GM12874 (cell line): ENCODE measurements at regions not wholly inside any gene's neighbourhood (a gene's known extent, or its start where the extent isn't known, plus 50 kb on each side); places are given as distances from the start of the nearest gene placed in this dataset.

Experiments used
- TF ChIP-seq, protein P1 (sequence below): IDR thresholded peaks from 2 replicates; pipeline ENCODE4 v1.5.1; 2011; ENCODE audit warnings: low read depth, mild to moderate bottlenecking, control low read depth, low read length, moderate library complexity; ENCODE audit not compliant: insufficient read depth

DNA sequence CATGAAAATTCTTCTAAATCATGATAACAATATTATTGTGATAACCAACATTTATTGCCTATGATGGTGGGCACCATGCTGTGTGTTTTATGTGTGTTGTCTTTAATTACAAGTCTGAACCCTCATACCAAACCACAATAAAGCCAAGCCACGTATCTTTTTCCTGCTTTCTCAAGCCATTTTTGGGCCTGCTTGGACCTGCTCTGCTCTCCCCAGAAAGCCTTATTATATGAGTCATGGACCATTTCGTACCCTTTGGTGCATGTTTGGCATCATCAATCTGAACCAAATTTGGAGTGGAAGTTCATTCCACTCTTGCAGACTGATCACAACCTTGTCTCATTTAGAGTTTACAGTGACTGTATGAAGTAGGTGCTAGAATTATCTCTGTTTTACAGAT is 87.3 kb upstream of the CD53 start:
- TF ChIP-seq, protein P1, sequence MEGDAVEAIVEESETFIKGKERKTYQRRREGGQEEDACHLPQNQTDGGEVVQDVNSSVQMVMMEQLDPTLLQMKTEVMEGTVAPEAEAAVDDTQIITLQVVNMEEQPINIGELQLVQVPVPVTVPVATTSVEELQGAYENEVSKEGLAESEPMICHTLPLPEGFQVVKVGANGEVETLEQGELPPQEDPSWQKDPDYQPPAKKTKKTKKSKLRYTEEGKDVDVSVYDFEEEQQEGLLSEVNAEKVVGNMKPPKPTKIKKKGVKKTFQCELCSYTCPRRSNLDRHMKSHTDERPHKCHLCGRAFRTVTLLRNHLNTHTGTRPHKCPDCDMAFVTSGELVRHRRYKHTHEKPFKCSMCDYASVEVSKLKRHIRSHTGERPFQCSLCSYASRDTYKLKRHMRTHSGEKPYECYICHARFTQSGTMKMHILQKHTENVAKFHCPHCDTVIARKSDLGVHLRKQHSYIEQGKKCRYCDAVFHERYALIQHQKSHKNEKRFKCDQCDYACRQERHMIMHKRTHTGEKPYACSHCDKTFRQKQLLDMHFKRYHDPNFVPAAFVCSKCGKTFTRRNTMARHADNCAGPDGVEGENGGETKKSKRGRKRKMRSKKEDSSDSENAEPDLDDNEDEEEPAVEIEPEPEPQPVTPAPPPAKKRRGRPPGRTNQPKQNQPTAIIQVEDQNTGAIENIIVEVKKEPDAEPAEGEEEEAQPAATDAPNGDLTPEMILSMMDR, result no peak

DNA sequence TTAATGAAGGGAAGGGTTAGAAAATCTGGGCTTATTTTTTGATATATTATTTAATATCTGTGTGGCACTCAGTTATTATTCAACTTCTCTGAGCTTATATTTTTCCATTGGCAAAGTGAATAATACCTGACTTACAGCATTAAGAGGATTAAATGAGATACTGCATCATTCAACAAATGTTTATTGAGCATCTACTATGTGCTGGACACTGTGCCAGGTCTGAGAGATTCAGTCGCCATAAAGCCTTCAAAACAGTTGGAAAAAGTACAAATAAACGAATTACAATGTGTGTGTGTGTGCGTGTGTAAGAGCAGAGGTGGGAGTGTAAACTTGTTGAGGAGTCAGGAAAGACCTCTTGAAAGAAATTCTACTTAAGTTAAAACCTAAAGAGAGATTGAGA is 87.9 kb upstream of the CD53 start:
- TF ChIP-seq, protein P1, result no peak

DNA sequence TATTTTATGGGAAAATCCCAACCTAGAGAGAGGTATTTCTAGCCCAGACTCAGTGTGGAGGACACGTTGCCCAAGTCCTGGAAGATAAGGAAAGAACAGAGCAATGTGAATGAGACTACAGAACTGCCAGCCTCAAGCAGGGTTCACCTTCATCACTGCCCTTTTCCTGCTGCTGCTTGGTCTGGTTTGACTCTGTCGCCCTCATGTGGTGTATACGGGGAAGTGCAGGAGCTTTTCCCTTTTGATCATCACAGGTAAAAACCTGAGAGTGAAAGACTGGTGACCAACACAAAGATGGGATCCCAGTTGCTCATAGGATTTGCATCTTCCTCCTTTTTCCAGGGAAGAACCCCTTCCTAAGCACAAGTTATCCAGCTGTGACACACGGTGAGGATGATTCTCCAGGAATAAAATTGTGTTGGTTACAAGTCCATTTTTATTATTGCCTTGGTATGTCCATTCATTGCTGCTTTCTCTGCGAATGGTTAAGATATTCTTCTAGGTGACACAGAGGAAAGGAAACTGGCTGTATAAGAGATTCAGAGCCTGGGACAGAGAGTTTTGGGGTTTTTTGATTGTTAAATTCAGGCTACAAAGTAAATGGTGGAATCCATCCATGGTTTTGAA is 89.5 kb upstream of the CD53 start:
- TF ChIP-seq, protein P1, result peak; percentile 92

GRCh38 chr1:110781525-110781924 is 91.4 kb upstream of the CD53 start:
- TF ChIP-seq, protein P1, result no peak

DNA sequence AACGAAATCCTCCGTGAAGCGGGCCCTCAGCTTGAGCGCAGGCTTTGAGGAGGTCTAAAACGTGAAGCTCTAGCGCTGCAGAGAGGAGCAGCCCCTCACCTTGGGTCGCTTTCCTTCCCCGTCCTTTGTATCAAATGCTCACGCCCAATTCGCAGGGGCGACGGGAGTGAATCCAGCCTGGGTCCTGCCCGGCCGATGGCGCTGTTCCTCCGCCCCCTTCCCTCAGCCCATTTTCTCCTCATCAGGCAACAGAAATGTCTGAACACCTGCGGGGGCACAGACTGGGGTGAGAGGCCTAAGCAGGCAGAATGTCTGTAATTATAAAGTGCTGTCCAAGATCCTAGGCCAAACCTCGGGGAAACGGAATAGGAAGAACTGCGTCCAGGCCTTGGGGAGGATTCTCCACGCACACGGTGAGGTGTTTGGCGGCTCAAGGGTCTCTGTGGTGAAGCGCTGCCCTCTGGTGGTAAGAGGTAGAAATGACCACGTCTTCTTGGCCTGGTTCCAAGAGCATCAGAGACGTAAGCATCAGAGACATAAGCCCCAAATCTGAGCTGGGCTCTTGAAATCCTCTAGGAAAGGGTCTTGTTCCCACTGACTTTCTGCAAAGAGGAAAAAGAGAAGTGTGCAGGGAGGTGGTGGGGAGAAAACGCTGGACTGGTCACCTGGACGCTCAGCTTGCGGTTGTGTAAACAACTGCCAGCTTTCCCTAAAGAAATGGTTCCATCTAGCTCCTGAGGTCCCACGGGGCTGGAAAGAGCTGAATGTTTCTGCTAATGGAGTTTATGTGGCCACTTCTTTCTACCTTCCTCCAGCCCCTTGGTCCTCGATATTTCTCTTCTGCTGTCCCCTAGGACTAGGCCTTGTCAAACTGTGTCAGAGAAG is 92.1 kb upstream of the CD53 start:
- TF ChIP-seq, protein P1, result peak; percentile 85

DNA sequence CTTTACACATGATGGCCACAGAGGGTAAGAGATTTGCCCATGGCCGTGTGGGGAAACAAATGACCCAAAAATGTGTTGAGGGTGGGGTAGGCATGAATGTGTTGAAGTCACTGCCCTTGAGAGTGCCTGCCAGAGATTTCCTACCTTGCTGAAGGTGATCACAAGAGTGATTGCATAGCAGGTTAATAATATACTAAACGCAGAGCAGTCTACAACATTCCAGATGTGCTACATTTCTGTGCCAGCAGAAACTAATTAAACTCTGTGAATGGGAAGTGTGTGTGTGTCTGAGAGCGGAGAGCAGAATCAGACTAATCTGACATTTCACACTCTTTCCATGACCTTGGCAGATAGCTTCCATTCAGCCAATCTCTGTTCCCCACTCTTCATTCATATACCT is 93.3 kb upstream of the CD53 start:
- TF ChIP-seq, protein P1, result no peak

- TF ChIP-seq, protein P1, result no peak
Measured at GRCh38 chr1:110778821-110779220, 94.1 kb upstream of the CD53 start.
